HCT116 (cell line): ENCODE measurements at regions not wholly inside any gene's neighbourhood (a gene's known extent, or its start where the extent isn't known, plus 50 kb on each side); places are given as distances from the start of the nearest gene placed in this dataset.
A peak's percentile ranks its signal among the peaks of the same experiment; 100 is the strongest.

Experiments used
- ATAC-seq: fragments of 200-7000 bp; cut with Tn5 transposase; 2 replicates; pipeline ENCODE4 v1.9.1; 2020; ENCODE audit warnings: mild to moderate bottlenecking, moderate library complexity
- BruUV-seq: library from RNA; stranded (reverse); fragments of 400-500 nt; replicated peaks from 2 replicates; lab custom pipeline; 2021; lab: Mats Ljungman, UMichigan
- CTCF ChIA-PET: fragments of 300-600 bp; sonication (Branson Sonifier 250); formaldehyde crosslinking; loops from one replicate; lab custom pipeline; 2021; ENCODE audit warnings: antibody characterized with exemption; lab: Charles Lee
- POLR2A ChIA-PET: fragments of 300-600, 350-600 bp; sonication (Branson Sonifier 250); formaldehyde crosslinking; loops from one replicate; lab custom pipeline; 2021; ENCODE audit warnings: antibody characterized with exemption; lab: Charles Lee
- RAD21 ChIA-PET, 2 experiments: fragments of 300-600 bp; sonication (Branson Sonifier 250); formaldehyde crosslinking; loops; one replicate each; lab custom pipeline; 2023; ENCODE audit warnings: low total read pairs in 2 of 2; ENCODE audit not compliant: uncharacterized antibody in 2 of 2, unreplicated experiment in 2 of 2, low non-redundant PET in 1 of 2; lab: Charles Lee
- DNase-seq: peaks from one replicate; pipeline ENCODE4 v3.0.0-alpha.2; 2010; ENCODE audit warnings: low read depth, low spot score
- H2AFZ ChIP-seq: fragments of 200-600 bp; shearing (Covaris generic), sonication (generic); 2 replicates; pipeline ENCODE4 v1.6.1; 2017; ENCODE audit warnings: low read depth, mixed run types, mixed read lengths, antibody characterized with exemption, low read length; ENCODE audit not compliant: poor library complexity, severe bottlenecking
- H3K27ac ChIP-seq: 2 replicates; pipeline ENCODE4 v1.5.1; 2012; ENCODE audit warnings: low read depth, low read length
- H3K27me3 ChIP-seq: fragments of 200-600 bp; sonication (generic); 2 replicates; pipeline ENCODE4 v1.6.1; 2016; ENCODE audit warnings: mixed run types, low read length, mixed read lengths; ENCODE audit not compliant: insufficient read depth
- H3K36me3 ChIP-seq, 2 experiments: fragments of 200-500 bp in 1 of 2; fragments of 200-600 bp in 1 of 2; sonication (Bioruptor generic) in 1 of 2; sonication (generic) in 1 of 2; 2 replicates each; pipeline versions ENCODE4 v1.5.1 to v1.6.1; 2014 to 2016; ENCODE audit warnings: low read length in 2 of 2, inconsistent platforms in 1 of 2, mixed read lengths in 1 of 2, mixed run types in 1 of 2; ENCODE audit not compliant: insufficient read depth in 2 of 2, control insufficient read depth in 1 of 2
- H3K4me1 ChIP-seq, 2 experiments: fragments of 200-600 bp in 1 of 2; sonication (generic) in 1 of 2; 2 replicates each; pipeline versions ENCODE4 v1.5.1 to v1.6.1; 2012 to 2017; ENCODE audit warnings: low read length in 2 of 2, inconsistent platforms in 1 of 2, mild to moderate bottlenecking in 1 of 2, mixed read lengths in 1 of 2, mixed run types in 1 of 2, moderate library complexity in 1 of 2; ENCODE audit not compliant: insufficient read depth in 2 of 2, control insufficient read depth in 1 of 2
- H3K4me2 ChIP-seq: fragments of 200-600 bp; sonication (generic); 2 replicates; pipeline ENCODE4 v1.6.1; 2017; ENCODE audit warnings: mixed run types, low read length, mixed read lengths
- H3K4me3 ChIP-seq, 2 experiments: fragments of 200-600 bp in 1 of 2; sonication (generic) in 1 of 2; replicated peaks in 1 of 2; 2 replicates each; pipeline ENCODE4 v1.5.1; 2011 to 2016; ENCODE audit warnings: low read length in 2 of 2, control low read depth in 1 of 2, low read depth in 1 of 2, mild to moderate bottlenecking in 1 of 2, mixed read lengths in 1 of 2, mixed run types in 1 of 2
- H3K79me2 ChIP-seq: fragments of 200-600 bp; sonication (generic); 2 replicates; pipeline ENCODE4 v1.6.1; 2017; ENCODE audit warnings: mild to moderate bottlenecking, mixed run types, low read length, moderate library complexity, mixed read lengths; ENCODE audit not compliant: insufficient read depth
- H3K9ac ChIP-seq: fragments of 200-600 bp; sonication (generic); 2 replicates; pipeline ENCODE4 v1.6.1; 2016; ENCODE audit warnings: low read length, mixed read lengths
- H3K9me2 ChIP-seq: fragments of 200-600 bp; sonication (generic), shearing (Covaris generic); 2 replicates; pipeline ENCODE4 v1.6.1; 2017; ENCODE audit warnings: mixed run types, mild to moderate bottlenecking, moderate library complexity; ENCODE audit not compliant: insufficient read depth
- H3K9me3 ChIP-seq, 2 experiments: fragments of 200-500 bp in 1 of 2; fragments of 200-600 bp in 1 of 2; sonication (Bioruptor generic) in 1 of 2; sonication (generic) in 1 of 2; 2 replicates each; pipeline ENCODE4 v1.6.1; 2014 to 2017; ENCODE audit warnings: low read length in 2 of 2, mixed read lengths in 2 of 2, inconsistent platforms in 1 of 2, low read depth in 1 of 2, mild to moderate bottlenecking in 1 of 2, mixed run types in 1 of 2, moderate library complexity in 1 of 2; ENCODE audit not compliant: control insufficient read depth in 1 of 2, insufficient read depth in 1 of 2
- H4K20me1 ChIP-seq: fragments of 200-600 bp; sonication (generic), shearing (Covaris generic); 2 replicates; pipeline ENCODE4 v1.6.1; 2017; ENCODE audit warnings: mixed run types, mild to moderate bottlenecking, moderate library complexity; ENCODE audit not compliant: insufficient read depth
- CBX3 ChIP-seq: IDR thresholded peaks from 2 replicates; pipeline ENCODE4 v1.6.1; 2012; ENCODE audit warnings: low read depth
- CTCF ChIP-seq, 3 experiments: fragments of 200-600 bp in 1 of 3; sonication (generic) in 1 of 3; IDR thresholded peaks in 2 of 3; conservative IDR thresholded peaks in 1 of 3; 2 replicates each; pipeline ENCODE4 v1.5.1; 2012 to 2017; ENCODE audit warnings: low read depth in 2 of 3, low read length in 2 of 3, antibody characterized with exemption in 1 of 3, borderline replicate concordance in 1 of 3, control low read depth in 1 of 3, mild to moderate bottlenecking in 1 of 3, mixed read lengths in 1 of 3, mixed run types in 1 of 3, moderate library complexity in 1 of 3; ENCODE audit not compliant: insufficient read depth in 1 of 3
- EGR1 ChIP-seq: IDR thresholded peaks from 2 replicates; pipeline ENCODE4 v1.6.1; 2012; ENCODE audit warnings: low read depth
- RAD21 ChIP-seq: IDR thresholded peaks from 2 replicates; pipeline ENCODE4 v1.6.1; 2012; ENCODE audit warnings: low read depth, mild to moderate bottlenecking
- ZFX ChIP-seq: fragments of 450-650 bp; IDR thresholded peaks from 2 replicates; pipeline ENCODE4 v1.6.1; 2017
- intact Hi-C: fragments of 100-400 bp; cut with micrococcal nuclease; formaldehyde crosslinking; loops from 2 replicates; pipeline ENCODE4 v1.10.0; 2022

- no peaks in the 10 kb centered on the region for H3K9me2 ChIP-seq
- H3K79me2 ChIP-seq, result no peaks in the 10 kb centered on the region
- RAD21 ChIA-PET, result no interaction called here
- H4K20me1 ChIP-seq, result no peaks in the 10 kb centered on the region
- TF ChIP-seq CBX3, result peak; percentile 71; the same call in 1 of the 2 replicates
- TF ChIP-seq ZFX, result no peak
- H3K9ac ChIP-seq, result no peak overlapping the region
- intact Hi-C loops, result no loop called here
- no peaks in the 10 kb centered on the region for H3K27me3 ChIP-seq
- CTCF ChIA-PET, result no interaction called here
- H3K9me3 ChIP-seq, result no peaks in the 10 kb centered on the region
- POLR2A ChIA-PET, result no interaction called here
- no peak overlapping the region for H3K27ac ChIP-seq
- BruUV-seq, result no TSS peak
- H3K4me1 ChIP-seq, result no peaks in the 10 kb centered on the region
- no peaks in the 10 kb centered on the region for H3K36me3 ChIP-seq
- no peak overlapping the region for H3K4me2 ChIP-seq
- H2AFZ ChIP-seq, result no peak overlapping the region
- no peak overlapping the region for H3K4me3 ChIP-seq
- ATAC-seq, result no peak
- no peak for DNase-seq
Measured at GRCh38 chr2:84306361-84306760, 152.7 kb downstream of the SUCLG1 start.

GRCh38 chr2:84302513-84303412, 156.3 kb downstream of the SUCLG1 start:
- ATAC-seq, result peak; percentile 99
- CTCF ChIA-PET, result interaction anchor here (0.5 to 1.5 kb wide), 9 partner anchors 10 to 520 kb away, joined by 3 to 20 read pairs (median 4); no protein-coding TSS in a partner anchor

More at GRCh38 chr2:84302513-84303412, 156.3 kb downstream of the SUCLG1 start:
- no peaks in the 10 kb centered on the region for H4K20me1 ChIP-seq
- TF ChIP-seq RAD21 (peak; percentile 83), CTCF (IDR thresholded peaks at IDR 0.05 in 2 of 3, conservative IDR thresholded peaks at IDR 0.05 in 1 of 3; ENCODE audit: borderline replicate concordance in 1 of 3, insufficient read depth in 1 of 3, low read depth in 2 of 3, low read length in 2 of 3) (peak; percentile 58 to 91 (median 88); a peak in 5 of 6 replicates), EGR1 (no peak)
- TF ChIP-seq, all 23 proteins: peak for 2
- intact Hi-C loops, result loop anchor here (1.0 to 2.0 kb wide), 3 partner anchors 278 to 520 kb away; no protein-coding TSS in a partner anchor
- Histone ChIP-seq H3K36me3 (no peaks in the 10 kb centered on the region), H3K27ac (no peak overlapping the region), H3K4me1 (peaks cover 0 to 2% of the 10 kb centered on the region in 2 experiments; a peak in 2 of 4 replicates), H3K9me3 (no peaks in the 10 kb centered on the region), H3K27me3 (no peaks in the 10 kb centered on the region), H3K9me2 (no peaks in the 10 kb centered on the region), H2AFZ (peak overlapping the region; percentile 28), H3K9ac (no peak overlapping the region), H3K4me3 (no peak overlapping the region), H3K79me2 (no peaks in the 10 kb centered on the region), H3K4me2 (no peak overlapping the region)
- DNase-seq, result peak; percentile 47
- ChIA-PET RAD21 (interaction anchor here in 1 of 2 experiments (0.5 to 1.0 kb wide), 5 partner anchors 12 to 328 kb away, joined by 3 to 5 read pairs (median 4); no protein-coding TSS in a partner anchor), POLR2A (no interaction called here)
- no TSS peak for BruUV-seq
